Upper lobe of right lung (tissue), 1 donor: ENCODE measurements at regions not wholly inside any gene's neighbourhood (a gene's known extent, or its start where the extent isn't known, plus 50 kb on each side); places are given as distances from the start of the nearest gene placed in this dataset.

ENCODE experiments used
- ATAC-seq: fragments of 200-7000 bp; cut with Tn5 transposase; one replicate; pipeline ENCODE4 v1.9.1; 2020; ENCODE audit warnings: mild to moderate bottlenecking, moderate library complexity
- DNase-seq: peaks from one replicate; pipeline ENCODE4 v3.0.0-alpha.2; 2020
- H3K27ac ChIP-seq: fragments of 200-600 bp; one replicate; pipeline ENCODE4 v1.8.0; 2022
- H3K27me3 ChIP-seq: fragments of 200-600 bp; one replicate; pipeline ENCODE4 v1.8.0; 2022; ENCODE audit warnings: mild to moderate bottlenecking
- H3K36me3 ChIP-seq: fragments of 200-600 bp; one replicate; pipeline ENCODE4 v1.8.0; 2022
- H3K4me1 ChIP-seq: fragments of 200-600 bp; one replicate; pipeline ENCODE4 v1.8.0; 2022
- H3K4me3 ChIP-seq: fragments of 200-600 bp; one replicate; pipeline ENCODE4 v1.8.0; 2022; ENCODE audit warnings: mild to moderate bottlenecking
- H3K9me3 ChIP-seq: fragments of 200-600 bp; one replicate; pipeline ENCODE4 v1.8.0; 2022
- CTCF ChIP-seq: fragments of 200-600 bp; IDR thresholded peaks from one replicate; pipeline ENCODE4 v1.8.0; 2022; ENCODE audit warnings: antibody characterized with exemption
- intact Hi-C: fragments of 100-400 bp; cut with DNase I; formaldehyde crosslinking; loops from one replicate; pipeline ENCODE4 v1.11.0; 2022
- donor health status: DM: no; HTN: yes; CAD: no; lungs with severe emphysema.

- Histone ChIP-seq H3K9me3 (no peaks in the 10 kb centered on the region), H3K4me3 (no peak overlapping the region), H3K36me3 (no peaks in the 10 kb centered on the region), H3K27ac (no peak overlapping the region), H3K4me1 (no peaks in the 10 kb centered on the region), H3K27me3 (no peaks in the 10 kb centered on the region)
- TF ChIP-seq CTCF: no peak
- no peak for ATAC-seq
- intact Hi-C loops: no loop called here
- no peak for DNase-seq
Observed at GRCh38 chr13:22979952-22980351, 200.8 kb upstream of the SGCG start.

- intact Hi-C loops: no loop called here
- Histone ChIP-seq H3K9me3 (no peaks in the 10 kb centered on the region), H3K36me3 (no peaks in the 10 kb centered on the region), H3K4me3 (no peak overlapping the region), H3K4me1 (no peaks in the 10 kb centered on the region), H3K27ac (no peak overlapping the region), H3K27me3 (no peaks in the 10 kb centered on the region)
- TF ChIP-seq CTCF: no peak
- DNase-seq (no peak), ATAC-seq (no peak)
Observed at GRCh38 chr13:22980936-22981335, 199.8 kb upstream of the SGCG start.

- H3K27ac ChIP-seq: no peak overlapping the region
- H3K4me3 ChIP-seq: no peak overlapping the region
- no peak for ATAC-seq
- H3K27me3 ChIP-seq: peaks cover 3% of the 10 kb centered on the region
- no peaks in the 10 kb centered on the region for H3K36me3 ChIP-seq
- DNase-seq: no peak
- intact Hi-C loops: no loop called here
- no peak for TF ChIP-seq CTCF
- H3K4me1 ChIP-seq: no peaks in the 10 kb centered on the region
- no peaks in the 10 kb centered on the region for H3K9me3 ChIP-seq
Observed at GRCh38 chr13:22993148-22993547, 187.6 kb upstream of the SGCG start.

- no peak for ATAC-seq
- no peak for TF ChIP-seq CTCF
- intact Hi-C loops: no loop called here
- Histone ChIP-seq H3K4me1 (no peaks in the 10 kb centered on the region), H3K4me3 (no peak overlapping the region), H3K36me3 (no peaks in the 10 kb centered on the region), H3K27ac (no peak overlapping the region), H3K9me3 (no peaks in the 10 kb centered on the region), H3K27me3 (no peaks in the 10 kb centered on the region)
- no peak for DNase-seq
Observed at GRCh38 chr13:23003446-23003845, 177.3 kb upstream of the SGCG start.

- Histone ChIP-seq H3K4me3 (no peak overlapping the region), H3K27ac (no peak overlapping the region), H3K27me3 (no peaks in the 10 kb centered on the region), H3K9me3 (no peaks in the 10 kb centered on the region), H3K36me3 (no peaks in the 10 kb centered on the region), H3K4me1 (no peaks in the 10 kb centered on the region)
- TF ChIP-seq CTCF: no peak
- intact Hi-C loops: no loop called here
- no peak for ATAC-seq
- no peak for DNase-seq
Observed at GRCh38 chr13:23007426-23007825, 173.4 kb upstream of the SGCG start.

GRCh38 chr13:23018143-23018542 lies 162.6 kb upstream of the SGCG start:
- Histone ChIP-seq H3K4me1 (no peaks in the 10 kb centered on the region), H3K9me3 (no peaks in the 10 kb centered on the region), H3K27me3 (no peaks in the 10 kb centered on the region), H3K4me3 (no peak overlapping the region), H3K36me3 (no peaks in the 10 kb centered on the region), H3K27ac (no peak overlapping the region)
- TF ChIP-seq CTCF: no peak
- intact Hi-C loops: no loop called here
- DNase-seq (no peak), ATAC-seq (no peak)
